ENCODE measurements at regions not wholly inside any gene's neighbourhood (a gene's known extent, or its start where the extent isn't known, plus 50 kb on each side); places are given as distances from the start of the nearest gene placed in this dataset.

GRCh38 chr3:10763817-10764258 lies 52.2 kb upstream of the SLC6A11 start:
- no peak for TF ChIP-seq POLR2AphosphoS5 (IDR thresholded peaks at IDR 0.05; ENCODE audit: borderline replicate concordance, low read depth, low read length)
- no peak for TF ChIP-seq EZH2 (IDR thresholded peaks at IDR 0.05)
- TF ChIP-seq FOXP2 (optimal IDR thresholded peaks at IDR 0.05; ENCODE audit: control extremely low read depth, extremely low read length, insufficient read depth), result no peak
